ENCODE measurements at regions not wholly inside any gene's neighbourhood (a gene's known extent, or its start where the extent isn't known, plus 50 kb on each side); places are given as distances from the start of the nearest gene placed in this dataset.

DNA sequence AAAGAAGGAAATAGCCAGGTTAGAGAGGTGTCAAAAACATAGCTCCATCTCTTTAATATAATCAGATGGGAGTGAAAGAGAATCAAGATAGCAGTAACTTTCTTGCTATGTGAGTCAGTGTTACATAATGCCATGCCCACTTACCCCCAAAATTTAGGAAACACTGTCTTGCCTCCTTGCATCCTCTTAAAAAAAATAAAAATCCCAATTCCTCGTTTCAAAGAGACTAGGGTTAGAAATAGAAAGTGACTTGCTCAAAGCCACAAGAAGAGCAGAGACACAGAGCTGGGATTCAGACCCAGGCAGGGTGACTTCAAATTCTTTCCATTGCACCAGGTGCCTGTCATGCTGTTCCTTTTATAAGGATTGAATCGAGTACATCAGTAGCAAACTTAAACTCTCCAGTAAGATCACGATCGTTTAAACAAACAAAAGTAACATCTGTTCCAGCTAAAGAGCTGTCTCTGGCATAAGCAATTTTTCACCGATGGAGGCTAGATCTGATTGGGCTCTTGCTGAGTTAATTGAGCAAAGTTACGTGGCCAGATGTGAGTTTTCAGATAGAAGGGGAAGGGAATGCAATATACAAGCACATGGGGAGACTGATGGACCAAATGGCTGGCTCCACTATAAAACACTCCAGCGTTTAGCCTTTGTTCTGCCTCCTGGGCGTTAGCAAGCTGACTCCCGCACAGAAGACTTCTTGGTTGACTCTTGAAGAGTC, 176.9 kb downstream of the PALM2AKAP2 start:
- TF ChIP-seq CTCF (IDR thresholded peaks at IDR 0.05) (no peak), POLR2AphosphoS5 (IDR thresholded peaks at IDR 0.05) (no peak), POLR2A (IDR thresholded peaks at IDR 0.05) (no peak)
